Caki2 (cell line): ENCODE measurements at regions not wholly inside any gene's neighbourhood (a gene's known extent, or its start where the extent isn't known, plus 50 kb on each side); places are given as distances from the start of the nearest gene placed in this dataset.
"Not testable (repeated sequence)": the region's sequence is repeated elsewhere in the genome, so short reads cannot be mapped to it uniquely, and the experiment has no call there.

Experiments used
- DNase-seq: peaks from one replicate; pipeline ENCODE4 v3.0.0-alpha.2; 2015; ENCODE audit warnings: low read depth
- in situ Hi-C: cut with HindIII; loops from 2 replicates; pipeline ENCODE4 v1.10.0; 2016; ENCODE audit warnings: low sequenced_read_pairs, low pct_unique_long_range_greater_than_20kb, mixed read lengths

GRCh38 chr4:111334361-111334760 is 711.5 kb upstream of the PITX2 start:
- in situ Hi-C loops = no loop called here
- no peak for DNase-seq

GRCh38 chr4:111337186-111337876 is 714.5 kb upstream of the PITX2 start:
- in situ Hi-C loops, DNase-seq: not testable (repeated sequence)

- DNase-seq = no peak
- in situ Hi-C loops = no loop called here
Observed at GRCh38 chr4:111359602-111360001, 736.7 kb upstream of the PITX2 start.

- in situ Hi-C loops = no loop called here
Observed at GRCh38 chr4:111360906-111361305, 738.0 kb upstream of the PITX2 start.

GRCh38 chr4:111362941-111363361 is 740.1 kb upstream of the PITX2 start:
- no peak for DNase-seq
- in situ Hi-C loops = no loop called here

More at GRCh38 chr4:111360906-111361305, 738.0 kb upstream of the PITX2 start:
- DNase-seq = no peak

GRCh38 chr4:111377880-111378279 is 755.0 kb upstream of the PITX2 start:
- in situ Hi-C loops, DNase-seq: not testable (repeated sequence)

GRCh38 chr4:111388561-111388960 is 756.7 kb upstream of the FAM241A start:
- in situ Hi-C loops = no loop called here
- DNase-seq = no peak

- in situ Hi-C loops = no loop called here
- DNase-seq = no peak
Observed at GRCh38 chr4:111391829-111392228, 753.4 kb upstream of the FAM241A start.

- in situ Hi-C loops = no loop called here
- DNase-seq = no peak
Observed at GRCh38 chr4:111393781-111394180, 751.5 kb upstream of the FAM241A start.

- no peak for DNase-seq
- in situ Hi-C loops = no loop called here
Observed at GRCh38 chr4:111398906-111399330, 746.3 kb upstream of the FAM241A start.

- no peak for DNase-seq
- in situ Hi-C loops = no loop called here
Observed at GRCh38 chr4:111399623-111400022, 745.6 kb upstream of the FAM241A start.

GRCh38 chr4:111400741-111401140 is 744.5 kb upstream of the FAM241A start:
- no peak for DNase-seq
- in situ Hi-C loops = no loop called here

- DNase-seq = no peak
- in situ Hi-C loops = no loop called here
Observed at GRCh38 chr4:111404673-111405072, 740.6 kb upstream of the FAM241A start.

- in situ Hi-C loops = no loop called here
- DNase-seq = no peak
Observed at GRCh38 chr4:111405989-111406388, 739.3 kb upstream of the FAM241A start.

GRCh38 chr4:111410571-111410970 is 734.7 kb upstream of the FAM241A start:
- no peak for DNase-seq

GRCh38 chr4:111417521-111417920 is 727.7 kb upstream of the FAM241A start:
- no peak for DNase-seq
- in situ Hi-C loops = no loop called here

More at GRCh38 chr4:111410571-111410970, 734.7 kb upstream of the FAM241A start:
- in situ Hi-C loops = no loop called here

GRCh38 chr4:111433441-111433840 is 711.8 kb upstream of the FAM241A start:
- in situ Hi-C loops = no loop called here
- DNase-seq = no peak

- DNase-seq = no peak
- in situ Hi-C loops = no loop called here
Observed at GRCh38 chr4:111434586-111434985, 710.7 kb upstream of the FAM241A start.

- no peak for DNase-seq
- in situ Hi-C loops = no loop called here
Observed at GRCh38 chr4:111435986-111436744, 709.1 kb upstream of the FAM241A start.

GRCh38 chr4:111441687-111442086 is 703.6 kb upstream of the FAM241A start:
- in situ Hi-C loops = no loop called here
- DNase-seq = no peak
